Astrocyte (in vitro differentiated cells and primary cell): ENCODE measurements at regions not wholly inside any gene's neighbourhood (a gene's known extent, or its start where the extent isn't known, plus 50 kb on each side); places are given as distances from the start of the nearest gene placed in this dataset.

Source experiments
- EZH2 ChIP-seq: IDR thresholded peaks from 2 replicates; pipeline ENCODE4 v1.6.1; 2012; ENCODE audit warnings: mild to moderate bottlenecking, low read length, inconsistent platforms; ENCODE audit not compliant: insufficient read depth
- TF ChIP-seq, protein P1 (sequence below): IDR thresholded peaks from 2 replicates; pipeline ENCODE4 v1.5.1; 2011; ENCODE audit warnings: low read depth, mild to moderate bottlenecking, inconsistent platforms, low read length, moderate library complexity; ENCODE audit not compliant: insufficient read depth

DNA sequence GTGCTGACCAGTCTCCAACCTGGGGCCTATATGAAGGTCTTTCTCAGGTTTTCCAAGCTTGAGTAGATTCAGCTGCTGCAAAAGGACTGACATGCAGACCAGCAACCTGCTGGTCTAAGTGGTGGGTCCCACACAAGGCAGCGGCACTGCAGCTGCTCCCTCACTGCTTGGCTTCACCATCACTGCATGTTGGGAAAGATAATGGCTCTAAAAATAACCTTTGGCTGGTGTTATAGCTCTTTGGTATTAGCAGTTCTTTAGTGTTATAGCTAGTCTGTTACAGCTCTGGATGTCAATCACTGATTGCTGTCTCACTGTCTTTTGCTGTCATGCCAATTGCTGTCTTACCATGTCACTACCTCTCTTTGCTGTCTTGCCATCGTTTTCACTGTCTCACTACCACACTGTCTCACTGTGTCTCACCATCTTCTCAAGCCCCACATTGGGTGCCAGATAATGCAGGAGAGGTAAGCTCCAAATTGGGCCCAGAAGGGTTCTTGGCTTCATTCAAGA lies 726.4 kb downstream of the TENT5A start:
- TF ChIP-seq, protein P1, sequence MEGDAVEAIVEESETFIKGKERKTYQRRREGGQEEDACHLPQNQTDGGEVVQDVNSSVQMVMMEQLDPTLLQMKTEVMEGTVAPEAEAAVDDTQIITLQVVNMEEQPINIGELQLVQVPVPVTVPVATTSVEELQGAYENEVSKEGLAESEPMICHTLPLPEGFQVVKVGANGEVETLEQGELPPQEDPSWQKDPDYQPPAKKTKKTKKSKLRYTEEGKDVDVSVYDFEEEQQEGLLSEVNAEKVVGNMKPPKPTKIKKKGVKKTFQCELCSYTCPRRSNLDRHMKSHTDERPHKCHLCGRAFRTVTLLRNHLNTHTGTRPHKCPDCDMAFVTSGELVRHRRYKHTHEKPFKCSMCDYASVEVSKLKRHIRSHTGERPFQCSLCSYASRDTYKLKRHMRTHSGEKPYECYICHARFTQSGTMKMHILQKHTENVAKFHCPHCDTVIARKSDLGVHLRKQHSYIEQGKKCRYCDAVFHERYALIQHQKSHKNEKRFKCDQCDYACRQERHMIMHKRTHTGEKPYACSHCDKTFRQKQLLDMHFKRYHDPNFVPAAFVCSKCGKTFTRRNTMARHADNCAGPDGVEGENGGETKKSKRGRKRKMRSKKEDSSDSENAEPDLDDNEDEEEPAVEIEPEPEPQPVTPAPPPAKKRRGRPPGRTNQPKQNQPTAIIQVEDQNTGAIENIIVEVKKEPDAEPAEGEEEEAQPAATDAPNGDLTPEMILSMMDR, result no peak
- TF ChIP-seq EZH2, result no peak
